ENCODE measurements at regions not wholly inside any gene's neighbourhood (a gene's known extent, or its start where the extent isn't known, plus 50 kb on each side); places are given as distances from the start of the nearest gene placed in this dataset.

- TF ChIP-seq, protein P1, sequence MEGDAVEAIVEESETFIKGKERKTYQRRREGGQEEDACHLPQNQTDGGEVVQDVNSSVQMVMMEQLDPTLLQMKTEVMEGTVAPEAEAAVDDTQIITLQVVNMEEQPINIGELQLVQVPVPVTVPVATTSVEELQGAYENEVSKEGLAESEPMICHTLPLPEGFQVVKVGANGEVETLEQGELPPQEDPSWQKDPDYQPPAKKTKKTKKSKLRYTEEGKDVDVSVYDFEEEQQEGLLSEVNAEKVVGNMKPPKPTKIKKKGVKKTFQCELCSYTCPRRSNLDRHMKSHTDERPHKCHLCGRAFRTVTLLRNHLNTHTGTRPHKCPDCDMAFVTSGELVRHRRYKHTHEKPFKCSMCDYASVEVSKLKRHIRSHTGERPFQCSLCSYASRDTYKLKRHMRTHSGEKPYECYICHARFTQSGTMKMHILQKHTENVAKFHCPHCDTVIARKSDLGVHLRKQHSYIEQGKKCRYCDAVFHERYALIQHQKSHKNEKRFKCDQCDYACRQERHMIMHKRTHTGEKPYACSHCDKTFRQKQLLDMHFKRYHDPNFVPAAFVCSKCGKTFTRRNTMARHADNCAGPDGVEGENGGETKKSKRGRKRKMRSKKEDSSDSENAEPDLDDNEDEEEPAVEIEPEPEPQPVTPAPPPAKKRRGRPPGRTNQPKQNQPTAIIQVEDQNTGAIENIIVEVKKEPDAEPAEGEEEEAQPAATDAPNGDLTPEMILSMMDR (IDR thresholded peaks at IDR 0.05) = no peak
- no peak for TF ChIP-seq ZFX (IDR thresholded peaks at IDR 0.05; ENCODE audit: borderline replicate concordance)
These were observed 128.0 kb downstream of the ASB1 start for GRCh38 chr2:238554468-238555315.
